Gastroesophageal sphincter (tissue), 4 donors: ENCODE measurements at regions not wholly inside any gene's neighbourhood (a gene's known extent, or its start where the extent isn't known, plus 50 kb on each side); places are given as distances from the start of the nearest gene placed in this dataset.

Experiments
- ATAC-seq: fragments of 150-250 bp; one replicate; pipeline ENCODE4 v1.9.1; 2016; ENCODE audit warnings: mild to moderate bottlenecking, moderate library complexity
- H3K27ac ChIP-seq, 4 donors: fragments of 200-600 bp; sonication (generic) in 3 of 4; 1 replicate in 3 of 4; 2 replicates in 1 of 4; pipeline ENCODE4 v1.5.1; 2016 to 2019
- H3K27me3 ChIP-seq: fragments of 200-600 bp; sonication (generic); one replicate; pipeline ENCODE4 v1.5.1; 2019
- H3K36me3 ChIP-seq, 2 donors: fragments of 200-600 bp; sonication (generic); one replicate each; pipeline ENCODE4 v1.5.1; 2019; ENCODE audit warnings: control low read depth in 1 of 2
- H3K4me1 ChIP-seq, 3 donors: fragments of 200-600 bp; sonication (generic); 1 replicate in 2 of 3; 2 replicates in 1 of 3; pipeline ENCODE4 v1.5.1; 2016 to 2019; ENCODE audit warnings: control low read depth in 2 of 3
- H3K4me3 ChIP-seq, 2 donors: fragments of 200-600 bp; sonication (generic); one replicate each; pipeline ENCODE4 v1.5.1; 2019; ENCODE audit warnings: mild to moderate bottlenecking in 1 of 2, moderate library complexity in 1 of 2
- H3K9me3 ChIP-seq, 3 donors: fragments of 200-600 bp; sonication (generic); one replicate each; pipeline ENCODE4 v1.5.1; 2017 to 2019; ENCODE audit warnings: control low read depth in 2 of 3
- CTCF ChIP-seq, 4 experiments: fragments of 200-600 bp in 2 of 4; fragments of 450-650 bp in 2 of 4; sonication (generic) in 1 of 4; IDR thresholded peaks; one replicate each; pipeline ENCODE4 v1.5.1; 2017 to 2019; ENCODE audit warnings: antibody characterized with exemption in 4 of 4, mild to moderate bottlenecking in 2 of 4, moderate library complexity in 2 of 4
- EP300 ChIP-seq: sonication (generic); formaldehyde crosslinking; IDR thresholded peaks from one replicate; pipeline ENCODE4 v1.6.1; 2017; ENCODE audit warnings: antibody characterized with exemption, mild to moderate bottlenecking
- POLR2A ChIP-seq, 2 donors: fragments of 450-650 bp; IDR thresholded peaks; one replicate each; pipeline ENCODE4 v1.6.1; 2017; ENCODE audit warnings: antibody characterized with exemption in 2 of 2, mild to moderate bottlenecking in 2 of 2, moderate library complexity in 1 of 2
- POLR2AphosphoS5 ChIP-seq: sonication (generic); formaldehyde crosslinking; IDR thresholded peaks from one replicate; pipeline ENCODE4 v1.6.1; 2017; ENCODE audit warnings: antibody characterized with exemption
- WGBS, 2 donors: methylation state at CpG; one replicate each; pipeline ENCODE4 v1.1.5; 2018; ENCODE audit warnings: low coverage in 1 of 2; 5-methylcytosine and 5-hydroxymethylcytosine counted together

GRCh38 chr16:49052846-49053245, 228.8 kb downstream of the CBLN1 start:
- TF ChIP-seq POLR2A (IDR thresholded peaks at IDR 0.05) (no peak), POLR2AphosphoS5 (no peak), EP300 (no peak), CTCF (IDR thresholded peaks at IDR 0.05) (no peak)
- no peak for ATAC-seq
- Histone ChIP-seq H3K4me1 (no peaks in the 10 kb centered on the region), H3K9me3 (no peaks in the 10 kb centered on the region), H3K27me3 (peaks cover 7% of the 10 kb centered on the region), H3K36me3 (no peaks in the 10 kb centered on the region), H3K4me3 (no peak overlapping the region), H3K27ac (no peak overlapping the region)
- WGBS, 2 donors = 86 to 88% methylated on average over 8 of the region's 9 CpGs

GRCh38 chr16:49051576-49051975, 230.1 kb downstream of the CBLN1 start:
- no peak for TF ChIP-seq CTCF (IDR thresholded peaks at IDR 0.05)
- TF ChIP-seq POLR2A (IDR thresholded peaks at IDR 0.05) = no peak
- TF ChIP-seq EP300 = no peak
- TF ChIP-seq POLR2AphosphoS5 = no peak
- 26% methylated on average over 2 of the region's 2 CpGs; no CpG with 5 or more reads in 1 of the 2 donors for WGBS, 2 donors

GRCh38 chr16:49050607-49051006, 231.0 kb downstream of the CBLN1 start:
- no peaks in the 10 kb centered on the region for H3K36me3 ChIP-seq
- ATAC-seq = no peak
- no peak overlapping the region for H3K27ac ChIP-seq
- no peak for TF ChIP-seq CTCF (IDR thresholded peaks at IDR 0.05)
- no peak for TF ChIP-seq POLR2AphosphoS5
- no peak for TF ChIP-seq EP300
- no peak for TF ChIP-seq POLR2A (IDR thresholded peaks at IDR 0.05)
- no peaks in the 10 kb centered on the region for H3K4me1 ChIP-seq
- H3K27me3 ChIP-seq = peaks cover 7% of the 10 kb centered on the region
- no peak overlapping the region for H3K4me3 ChIP-seq
- WGBS, 2 donors = 51 to 80% methylated on average over 1 to 4 of the region's 4 CpGs
- H3K9me3 ChIP-seq = no peaks in the 10 kb centered on the region

More at GRCh38 chr16:49051576-49051975, 230.1 kb downstream of the CBLN1 start:
- ATAC-seq = no peak
- peaks cover 7% of the 10 kb centered on the region for H3K27me3 ChIP-seq
- H3K4me1 ChIP-seq = no peaks in the 10 kb centered on the region
- no peak overlapping the region for H3K4me3 ChIP-seq
- no peak overlapping the region for H3K27ac ChIP-seq
- H3K36me3 ChIP-seq = no peaks in the 10 kb centered on the region
- no peaks in the 10 kb centered on the region for H3K9me3 ChIP-seq

GRCh38 chr16:49049644-49050043, 232.0 kb downstream of the CBLN1 start:
- Histone ChIP-seq H3K27me3 (peaks cover 7% of the 10 kb centered on the region), H3K36me3 (no peaks in the 10 kb centered on the region), H3K9me3 (no peaks in the 10 kb centered on the region), H3K4me1 (no peaks in the 10 kb centered on the region), H3K4me3 (no peak overlapping the region), H3K27ac (no peak overlapping the region)
- ATAC-seq = no peak
- TF ChIP-seq POLR2A (IDR thresholded peaks at IDR 0.05) (no peak), EP300 (no peak), CTCF (IDR thresholded peaks at IDR 0.05) (no peak), POLR2AphosphoS5 (no peak)
- 79 to 85% methylated on average over 2 to 3 of the region's 3 CpGs for WGBS, 2 donors

GRCh38 chr16:49049191-49049590, 232.4 kb downstream of the CBLN1 start:
- H3K4me3 ChIP-seq = no peak overlapping the region
- H3K27ac ChIP-seq = no peak overlapping the region
- H3K27me3 ChIP-seq = peaks cover 7% of the 10 kb centered on the region
- no peaks in the 10 kb centered on the region for H3K4me1 ChIP-seq
- H3K36me3 ChIP-seq = no peaks in the 10 kb centered on the region
- WGBS, 2 donors = 100% methylated on average over 1 of the region's 6 CpGs
- ATAC-seq = no peak
- TF ChIP-seq EP300 = no peak
- TF ChIP-seq POLR2A (IDR thresholded peaks at IDR 0.05) = no peak
- no peaks in the 10 kb centered on the region for H3K9me3 ChIP-seq
